Keratinocyte (primary cell): ENCODE measurements at regions not wholly inside any gene's neighbourhood (a gene's known extent, or its start where the extent isn't known, plus 50 kb on each side); places are given as distances from the start of the nearest gene placed in this dataset.

Experiments
- DNase-seq: peaks from one replicate; pipeline ENCODE4 v3.0.0-alpha.2; 2011; ENCODE audit warnings: low read depth, missing footprints, low spot score
- FAIRE-seq: peaks from 2 replicates; lab custom pipeline; 2011; peaks lifted over from hg19 to GRCh38; lab: Jason Lieb, UNC
- H2AFZ ChIP-seq: 2 replicates; pipeline ENCODE4 v1.6.0; 2012; ENCODE audit warnings: low read length, control low read depth, inconsistent platforms; ENCODE audit not compliant: control insufficient read depth
- H3K27ac ChIP-seq: 2 replicates; pipeline ENCODE4 v1.5.1; 2011; ENCODE audit warnings: low read length; ENCODE audit not compliant: control insufficient read depth, insufficient read depth
- H3K27me3 ChIP-seq: 3 replicates; pipeline ENCODE4 v1.6.0; 2011; ENCODE audit warnings: low read length; ENCODE audit not compliant: control insufficient read depth, insufficient read depth; ENCODE audit errors: extremely low read depth
- H3K36me3 ChIP-seq, 2 experiments: 2 replicates in 1 of 2; 3 replicates in 1 of 2; pipeline ENCODE4 v1.5.1; 2011; ENCODE audit warnings: low read length in 2 of 2, mild to moderate bottlenecking in 1 of 2; ENCODE audit not compliant: control insufficient read depth in 2 of 2, insufficient read depth in 2 of 2; ENCODE audit errors: extremely low read depth in 1 of 2
- H3K4me1 ChIP-seq: 3 replicates; pipeline ENCODE4 v1.5.1; 2011; ENCODE audit warnings: low read length; ENCODE audit not compliant: control insufficient read depth, insufficient read depth; ENCODE audit errors: extremely low read depth
- H3K4me2 ChIP-seq: 3 replicates; pipeline ENCODE4 v1.6.0; 2011; ENCODE audit warnings: low read depth, low read length; ENCODE audit not compliant: control insufficient read depth, insufficient read depth; ENCODE audit errors: extremely low read depth
- H3K4me3 ChIP-seq, 3 experiments: fragments of 200-600 bp in 1 of 3; sonication (generic) in 1 of 3; 2 replicates in 2 of 3; 3 replicates in 1 of 3; pipeline ENCODE4 v1.5.1; 2011 to 2016; ENCODE audit warnings: low read length in 3 of 3, mild to moderate bottlenecking in 3 of 3, control low read depth in 2 of 3, inconsistent platforms in 1 of 3, low read depth in 1 of 3, mixed read lengths in 1 of 3, mixed run types in 1 of 3, moderate library complexity in 1 of 3; ENCODE audit not compliant: control insufficient read depth in 2 of 3, insufficient read depth in 2 of 3; ENCODE audit errors: extremely low read depth in 1 of 3
- H3K79me2 ChIP-seq: 2 replicates; pipeline ENCODE4 v1.6.0; 2012; ENCODE audit warnings: low read length; ENCODE audit not compliant: control insufficient read depth, insufficient read depth
- H3K9ac ChIP-seq: 3 replicates; pipeline ENCODE4 v1.6.0; 2011; ENCODE audit warnings: low read length; ENCODE audit not compliant: control insufficient read depth, insufficient read depth; ENCODE audit errors: extremely low read depth
- H3K9me1 ChIP-seq: 3 replicates; pipeline ENCODE4 v1.6.0; 2011; ENCODE audit warnings: low read length; ENCODE audit not compliant: control insufficient read depth, insufficient read depth; ENCODE audit errors: extremely low read depth
- H3K9me3 ChIP-seq: 2 replicates; pipeline ENCODE4 v1.5.1; 2012; ENCODE audit warnings: low read depth, low read length; ENCODE audit not compliant: control insufficient read depth
- H4K20me1 ChIP-seq: 3 replicates; pipeline ENCODE4 v1.6.0; 2011; ENCODE audit warnings: low read length; ENCODE audit not compliant: control insufficient read depth, insufficient read depth; ENCODE audit errors: extremely low read depth
- CTCF ChIP-seq, 3 experiments: IDR thresholded peaks in 1 of 3; conservative IDR thresholded peaks in 1 of 3; optimal IDR thresholded peaks in 1 of 3; 2 replicates in 2 of 3; 3 replicates in 1 of 3; pipeline versions ENCODE3 to v1.5.1; 2011; ENCODE audit warnings: low read length in 3 of 3, mild to moderate bottlenecking in 3 of 3, moderate library complexity in 2 of 3, control low read depth in 1 of 3, inconsistent platforms in 1 of 3; ENCODE audit not compliant: insufficient read depth in 2 of 3; ENCODE audit errors: extremely low read depth in 1 of 3
- EZH2 ChIP-seq: IDR thresholded peaks from one replicate; pipeline ENCODE4 v1.6.1; 2012; ENCODE audit warnings: inconsistent platforms, mild to moderate bottlenecking, low read length, moderate library complexity
- dilution Hi-C: fragments of 300-500 bp; cut with MboI; formaldehyde crosslinking; loops from one replicate; pipeline ENCODE4 v1.7.0; 2020; ENCODE audit warnings: low sequenced_read_pairs; ENCODE audit not compliant: extremely low pct_ligation_motif_present

GRCh38 chr4:64724689-64725088, 315.4 kb upstream of the TECRL start:
- H2AFZ ChIP-seq = no peak overlapping the region
- DNase-seq (no peak), FAIRE-seq (no peak)
- no peaks in the 10 kb centered on the region for H3K27me3 ChIP-seq
- H3K4me2 ChIP-seq = no peak overlapping the region
- no peaks in the 10 kb centered on the region for H3K36me3 ChIP-seq
- H3K79me2 ChIP-seq = no peaks in the 10 kb centered on the region
- no peak overlapping the region for H3K27ac ChIP-seq
- dilution Hi-C loops = no loop called here
- H3K4me1 ChIP-seq = no peaks in the 10 kb centered on the region
- H3K9me3 ChIP-seq = no peaks in the 10 kb centered on the region
- no peaks in the 10 kb centered on the region for H4K20me1 ChIP-seq
- no peak for TF ChIP-seq EZH2
- no peak for TF ChIP-seq CTCF (optimal IDR thresholded peaks at IDR 0.05 in 1 of 3, IDR thresholded peaks at IDR 0.05 in 1 of 3, conservative IDR thresholded peaks at IDR 0.05 in 1 of 3; ENCODE audit: extremely low read depth in 1 of 3, insufficient read depth in 2 of 3, low read length in 3 of 3)
- no peak overlapping the region for H3K9ac ChIP-seq
- no peak overlapping the region for H3K4me3 ChIP-seq
- no peaks in the 10 kb centered on the region for H3K9me1 ChIP-seq

GRCh38 chr4:64721106-64721505, 311.9 kb upstream of the TECRL start:
- no peak for FAIRE-seq
- H4K20me1 ChIP-seq = no peaks in the 10 kb centered on the region
- no peaks in the 10 kb centered on the region for H3K9me3 ChIP-seq
- no peak overlapping the region for H3K4me3 ChIP-seq
- H3K9ac ChIP-seq = no peak overlapping the region
- no peak for DNase-seq
- TF ChIP-seq CTCF (optimal IDR thresholded peaks at IDR 0.05 in 1 of 3, IDR thresholded peaks at IDR 0.05 in 1 of 3, conservative IDR thresholded peaks at IDR 0.05 in 1 of 3; ENCODE audit: extremely low read depth in 1 of 3, insufficient read depth in 2 of 3, low read length in 3 of 3) (no peak), EZH2 (no peak)
- H3K36me3 ChIP-seq = no peaks in the 10 kb centered on the region
- H3K79me2 ChIP-seq = no peaks in the 10 kb centered on the region
- H3K27me3 ChIP-seq = no peaks in the 10 kb centered on the region
- dilution Hi-C loops = no loop called here
- H3K27ac ChIP-seq = no peak overlapping the region
- H3K9me1 ChIP-seq = no peaks in the 10 kb centered on the region
- H2AFZ ChIP-seq = no peak overlapping the region
- no peaks in the 10 kb centered on the region for H3K4me1 ChIP-seq
- no peak overlapping the region for H3K4me2 ChIP-seq
